ENCODE measurements at regions not wholly inside any gene's neighbourhood (a gene's known extent, or its start where the extent isn't known, plus 50 kb on each side); places are given as distances from the start of the nearest gene placed in this dataset.

DNA sequence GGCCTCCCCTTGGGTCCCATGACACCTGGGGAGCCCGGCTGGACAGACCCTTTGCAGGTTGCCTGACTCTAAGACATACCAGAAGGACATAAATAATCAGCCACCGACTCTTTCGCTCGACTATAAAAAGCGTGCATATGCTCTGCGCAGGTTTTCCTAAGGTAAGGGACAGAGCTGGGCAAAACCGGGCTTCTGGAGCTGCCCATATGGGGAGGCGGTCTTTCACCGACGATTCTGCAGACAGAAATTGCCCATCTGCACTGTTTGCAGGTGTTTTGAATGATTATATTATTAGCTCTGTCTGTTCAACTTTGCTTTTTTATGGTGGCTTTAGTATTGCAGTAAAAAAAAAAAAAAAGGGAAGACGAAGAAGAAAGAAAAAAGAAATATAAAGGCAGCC lies 347.2 kb downstream of the TSHZ3 start:
- H2BK12ac ChIP-seq (ENCODE audit: low read depth, low read length) = no peak overlapping the region
- H3K9me3 ChIP-seq (ENCODE audit: insufficient read depth in 2 of 2, low read depth in 1 of 2, low read length in 1 of 2) = no peaks in the 10 kb centered on the region
- WGBS, 2 experiments (ENCODE audit: extremely low coverage in 1 of 2, insufficient coverage in 1 of 2, insufficient read length in 1 of 2, insufficient replicate concordance in 2 of 2, low coverage in 1 of 2, low lambda C conversion rate in 2 of 2, missing lambda C conversion rate in 1 of 2) = 91% methylated on average over 11 of the region's 11 CpGs; no CpG with 5 or more reads in 1 of the 2 experiments
- H3K27me3 ChIP-seq (replicated peaks in 1 of 4; ENCODE audit: control insufficient read depth in 3 of 4, extremely low read depth in 1 of 4, insufficient read depth in 3 of 4, low read length in 3 of 4) = no peaks in the 10 kb centered on the region
- ChIA-PET POLR2A (ENCODE audit: partially characterized antibody) (no interaction called here), CTCF (ENCODE audit: partially characterized antibody) (interaction anchor here (0.8 to 1.4 kb wide), 4 partner anchors 14 to 202 kb away, joined by 3 to 4 read pairs (median 3); no protein-coding TSS in a partner anchor)
- no peak for DNase-seq (ENCODE audit: low read depth in 1 of 2, low spot score in 2 of 2)
- no peak overlapping the region for H4K8ac ChIP-seq (ENCODE audit: extremely low read depth, insufficient read depth, low read length)
- no peak for FAIRE-seq
- no peaks in the 10 kb centered on the region for H3K79me1 ChIP-seq (ENCODE audit: low read depth, low read length)
- H3K4me1 ChIP-seq (replicated peaks in 1 of 4; ENCODE audit: control insufficient read depth in 3 of 4, insufficient read depth in 4 of 4, low read length in 3 of 4) = no peaks in the 10 kb centered on the region
- no peak overlapping the region for H3K4ac ChIP-seq (replicated peaks; ENCODE audit: insufficient read length, low read depth, low read length)
- no peak overlapping the region for H3K9ac ChIP-seq (replicated peaks in 1 of 4; ENCODE audit: extremely low read depth in 1 of 4, low read depth in 3 of 4, low read length in 3 of 4)
- no peaks in the 10 kb centered on the region for H3K36me3 ChIP-seq (ENCODE audit: control insufficient read depth in 2 of 4, insufficient read depth in 4 of 4, low read length in 3 of 4)
- no peak overlapping the region for H2AK5ac ChIP-seq (ENCODE audit: low read depth, low read length)
- H3K4me2 ChIP-seq (ENCODE audit: insufficient read depth in 1 of 2, low read depth in 2 of 2, low read length in 2 of 2) = no peak overlapping the region
- H2BK20ac ChIP-seq (ENCODE audit: low read length) = no peak overlapping the region
- H3K79me2 ChIP-seq (ENCODE audit: control insufficient read depth in 1 of 2, insufficient read depth in 2 of 2, low read length in 2 of 2) = no peaks in the 10 kb centered on the region
- H4K91ac ChIP-seq (replicated peaks; ENCODE audit: insufficient read length, low read length) = no peak overlapping the region
- H2BK5ac ChIP-seq (ENCODE audit: low read depth, low read length) = no peak overlapping the region
- H3K14ac ChIP-seq (ENCODE audit: insufficient read length) = no peak overlapping the region
- H2BK120ac ChIP-seq (replicated peaks; ENCODE audit: low read depth, low read length) = no peak overlapping the region
- H2BK15ac ChIP-seq (ENCODE audit: low read length) = no peak overlapping the region
- H2AFZ ChIP-seq (ENCODE audit: low read length) = no peak overlapping the region
- H3K18ac ChIP-seq (ENCODE audit: extremely low read depth, low read length) = no peak overlapping the region
- H3K23ac ChIP-seq (ENCODE audit: insufficient read length) = no peak overlapping the region
- H3K4me3 ChIP-seq (ENCODE audit: extremely low read depth in 1 of 4, insufficient read depth in 2 of 4, low read depth in 3 of 4, low read length in 4 of 4) = no peak overlapping the region
- no peak overlapping the region for H3K27ac ChIP-seq (ENCODE audit: low read depth, low read length)
- peaks cover 2% of the 10 kb centered on the region; the same call in 1 of the 2 replicates for H3K23me2 ChIP-seq (ENCODE audit: low read depth, low read length)
- H3K56ac ChIP-seq (replicated peaks; ENCODE audit: insufficient read length, low read depth, low read length) = no peak overlapping the region
- no peaks in the 10 kb centered on the region for H4K20me1 ChIP-seq (replicated peaks in 1 of 2; ENCODE audit: control insufficient read depth in 1 of 2, insufficient read depth in 2 of 2, low read length in 2 of 2)
- H4K5ac ChIP-seq (ENCODE audit: insufficient read length, low read depth, low read length) = no peak overlapping the region
- TF ChIP-seq TBP (IDR thresholded peaks at IDR 0.05; ENCODE audit: low read depth, low read length) (no peak), CHD2 (IDR thresholded peaks at IDR 0.05; ENCODE audit: low read length) (no peak), HDAC6 (IDR thresholded peaks at IDR 0.05; ENCODE audit: low read depth, low read length) (no peak), HDAC2 (IDR thresholded peaks at IDR 0.05; ENCODE audit: borderline replicate concordance in 1 of 2, low read depth in 2 of 2, low read length in 2 of 2) (no peak), CEBPB (IDR thresholded peaks at IDR 0.05; ENCODE audit: low read depth, low read length) (no peak)
